Brain microvascular endothelial cell (primary cell): ENCODE measurements at regions not wholly inside any gene's neighbourhood (a gene's known extent, or its start where the extent isn't known, plus 50 kb on each side); places are given as distances from the start of the nearest gene placed in this dataset.
"Not testable (repeated sequence)": the region's sequence is repeated elsewhere in the genome, so short reads cannot be mapped to it uniquely, and the experiment has no call there.

Source experiments
- DNase-seq: peaks from one replicate; pipeline ENCODE4 v3.0.0-alpha.2; 2020
- H3K27ac ChIP-seq: fragments of 250-450 bp; sonication (Bioruptor Pico); 2 replicates; pipeline ENCODE4 v1.5.1; 2020; ENCODE audit warnings: mild to moderate bottlenecking, moderate library complexity
- H3K27me3 ChIP-seq: fragments of 250-450 bp; sonication (Bioruptor Pico); replicated peaks from 2 replicates; pipeline ENCODE4 v1.5.1; 2020; ENCODE audit warnings: mild to moderate bottlenecking
- H3K36me3 ChIP-seq: fragments of 250-450 bp; sonication (Bioruptor Pico); replicated peaks from 2 replicates; pipeline ENCODE4 v1.5.1; 2020; ENCODE audit warnings: mild to moderate bottlenecking
- H3K4me3 ChIP-seq: 2 replicates; pipeline ENCODE4 v1.5.1; 2011; ENCODE audit warnings: low read depth, mild to moderate bottlenecking, control low read depth, low read length, moderate library complexity
- CTCF ChIP-seq: IDR thresholded peaks from 2 replicates; pipeline ENCODE4 v1.5.1; 2011; ENCODE audit warnings: low read depth, mild to moderate bottlenecking, moderate library complexity, low read length, control low read depth, inconsistent platforms; ENCODE audit errors: missing control alignments
- in situ Hi-C: cut with HindIII; loops from 2 replicates; pipeline ENCODE4 v1.10.0; 2017; ENCODE audit warnings: low sequenced_read_pairs, low pct_ligation_motif_present

- no peak for TF ChIP-seq CTCF
- Histone ChIP-seq H3K27ac (no peak overlapping the region), H3K36me3 (no peaks in the 10 kb centered on the region), H3K4me3 (no peak overlapping the region), H3K27me3 (no peaks in the 10 kb centered on the region)
- DNase-seq: no peak
- in situ Hi-C loops: no loop called here
These were observed 512.8 kb downstream of the UQCRFS1 start for GRCh38 chr19:28700176-28700575.

GRCh38 chr19:28697308-28697707 lies 515.6 kb downstream of the UQCRFS1 start:
- no peak for TF ChIP-seq CTCF
- no peaks in the 10 kb centered on the region for H3K36me3 ChIP-seq
- in situ Hi-C loops: no loop called here
- no peaks in the 10 kb centered on the region for H3K27me3 ChIP-seq
- H3K4me3 ChIP-seq: no peak overlapping the region
- DNase-seq: no peak
- H3K27ac ChIP-seq: no peak overlapping the region

- in situ Hi-C loops: no loop called here
- TF ChIP-seq CTCF: peak; percentile 37
- no peaks in the 10 kb centered on the region for H3K36me3 ChIP-seq
- no peaks in the 10 kb centered on the region for H3K27me3 ChIP-seq
- H3K27ac ChIP-seq: no peak overlapping the region
- no peak overlapping the region for H3K4me3 ChIP-seq
- no peak for DNase-seq
These were observed 518.1 kb downstream of the UQCRFS1 start for GRCh38 chr19:28694812-28695211.

GRCh38 chr19:28691683-28692082 lies 521.3 kb downstream of the UQCRFS1 start:
- no peak for DNase-seq

GRCh38 chr19:28689464-28689863 lies 523.5 kb downstream of the UQCRFS1 start:
- in situ Hi-C loops, H3K4me3 ChIP-seq, H3K36me3 ChIP-seq, H3K27ac ChIP-seq, H3K27me3 ChIP-seq, DNase-seq: not testable (repeated sequence)

More at GRCh38 chr19:28691683-28692082, 521.3 kb downstream of the UQCRFS1 start:
- H3K36me3 ChIP-seq: no peaks in the 10 kb centered on the region
- no peak overlapping the region for H3K27ac ChIP-seq
- H3K4me3 ChIP-seq: no peak overlapping the region
- H3K27me3 ChIP-seq: no peaks in the 10 kb centered on the region
- no peak for TF ChIP-seq CTCF
- in situ Hi-C loops: no loop called here

- H3K27ac ChIP-seq: no peak overlapping the region
- no peak for TF ChIP-seq CTCF
- H3K36me3 ChIP-seq: no peaks in the 10 kb centered on the region
- no peak overlapping the region for H3K4me3 ChIP-seq
- no peak for DNase-seq
- in situ Hi-C loops: no loop called here
- no peaks in the 10 kb centered on the region for H3K27me3 ChIP-seq
These were observed 525.7 kb downstream of the UQCRFS1 start for GRCh38 chr19:28687296-28687695.

- Histone ChIP-seq H3K27ac (no peak overlapping the region), H3K36me3 (no peaks in the 10 kb centered on the region), H3K4me3 (no peak overlapping the region), H3K27me3 (no peaks in the 10 kb centered on the region)
- in situ Hi-C loops: no loop called here
- no peak for DNase-seq
- TF ChIP-seq CTCF: no peak
These were observed 526.2 kb downstream of the UQCRFS1 start for GRCh38 chr19:28686756-28687155.
